GM19468 (cell line): ENCODE measurements at regions not wholly inside any gene's neighbourhood (a gene's known extent, or its start where the extent isn't known, plus 50 kb on each side); places are given as distances from the start of the nearest gene placed in this dataset.

Source experiments
- ATAC-seq: cut with Tn5 transposase; IDR thresholded peaks from one replicate; pipeline ENCODE4 v1.9.1; 2021; ENCODE audit warnings: mild to moderate bottlenecking, moderate library complexity, moderate number of reproducible peaks; ENCODE audit not compliant: unreplicated experiment; ENCODE audit errors: extremely low read depth

DNA sequence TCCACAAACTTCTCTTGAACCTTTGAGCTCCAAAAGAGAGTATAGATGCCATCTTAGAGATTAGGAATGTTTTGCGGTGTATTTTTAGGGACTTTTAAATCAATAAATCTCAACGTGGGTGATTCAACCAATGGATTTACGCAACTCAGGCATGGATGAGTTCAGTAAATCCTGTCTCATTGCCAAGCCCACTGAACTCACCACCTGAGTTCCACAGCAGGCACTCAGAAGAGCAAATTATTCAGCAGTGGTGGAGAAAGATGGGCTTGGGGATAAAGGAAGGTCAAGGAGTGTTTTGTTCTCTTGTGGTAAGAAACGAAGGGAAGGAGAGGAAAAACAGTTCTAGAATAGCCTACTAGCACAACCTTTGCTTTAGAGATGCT lies 68.7 kb upstream of the HMGA2 start:
- ATAC-seq, result no peak

DNA sequence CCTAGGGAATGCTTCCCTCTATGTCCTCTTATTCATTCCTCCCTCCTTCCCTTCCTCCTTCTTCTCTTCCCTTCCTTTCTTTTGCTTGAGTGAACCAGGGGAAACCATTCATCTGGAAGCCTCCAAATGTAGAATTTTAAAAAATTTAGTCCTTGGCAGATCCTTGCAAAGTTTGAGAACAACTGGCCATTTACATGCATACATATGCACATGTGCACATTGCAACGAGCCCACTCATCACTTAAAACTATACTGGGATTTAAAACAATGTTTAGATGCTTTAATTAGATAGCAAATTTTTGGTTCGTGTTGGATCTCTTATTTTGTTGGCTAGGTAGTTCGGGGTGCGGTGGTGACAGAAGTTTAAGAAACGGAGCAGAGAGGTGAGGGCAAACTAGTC lies 68.0 kb upstream of the HMGA2 start:
- no peak for ATAC-seq

DNA sequence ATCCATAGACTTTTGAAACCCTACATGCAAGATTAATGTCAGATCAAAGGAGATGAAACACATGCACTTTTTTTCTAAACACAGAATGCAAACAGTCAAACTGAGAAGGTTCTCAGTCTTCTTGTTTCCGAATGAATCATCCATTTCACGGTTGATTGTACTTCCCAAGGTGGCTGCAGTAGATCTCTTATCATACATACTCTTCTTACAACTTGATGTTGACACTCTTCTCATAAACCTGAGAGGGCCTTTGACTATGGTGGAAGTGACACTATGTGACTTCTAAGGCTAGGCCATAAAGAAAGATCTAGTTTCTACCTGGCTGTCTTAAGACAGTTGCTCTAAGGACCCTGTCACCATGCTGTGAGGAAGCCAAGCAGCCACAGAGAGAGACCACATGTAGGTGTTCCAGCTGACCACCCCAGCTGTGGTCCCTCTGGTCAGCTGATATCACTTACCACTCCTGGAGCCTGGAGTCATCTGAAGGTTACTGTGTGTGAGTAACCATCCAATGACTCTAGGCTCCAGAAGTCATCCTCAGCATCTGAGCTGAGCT lies 67.2 kb upstream of the HMGA2 start:
- peak; percentile 81 for ATAC-seq

DNA sequence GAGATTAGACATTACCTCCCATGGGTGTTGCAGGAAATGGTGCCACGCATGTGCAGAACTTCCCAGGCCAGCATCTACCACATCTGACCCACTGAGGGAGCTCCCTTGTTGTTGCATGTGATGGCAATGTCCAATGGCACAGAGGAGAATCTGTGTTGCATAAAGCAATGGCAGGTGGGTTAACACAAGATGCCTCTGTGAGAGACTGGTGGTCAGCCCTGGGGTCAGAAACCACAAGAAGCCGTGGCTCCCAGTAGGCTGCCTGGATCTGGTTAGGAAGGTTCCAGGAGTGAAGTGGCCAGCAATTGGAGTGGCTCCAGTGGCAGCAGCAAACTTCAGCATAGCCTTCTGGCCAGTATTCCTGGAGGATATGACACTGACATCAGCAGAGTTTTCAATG lies 65.9 kb upstream of the HMGA2 start:
- ATAC-seq, result no peak

DNA sequence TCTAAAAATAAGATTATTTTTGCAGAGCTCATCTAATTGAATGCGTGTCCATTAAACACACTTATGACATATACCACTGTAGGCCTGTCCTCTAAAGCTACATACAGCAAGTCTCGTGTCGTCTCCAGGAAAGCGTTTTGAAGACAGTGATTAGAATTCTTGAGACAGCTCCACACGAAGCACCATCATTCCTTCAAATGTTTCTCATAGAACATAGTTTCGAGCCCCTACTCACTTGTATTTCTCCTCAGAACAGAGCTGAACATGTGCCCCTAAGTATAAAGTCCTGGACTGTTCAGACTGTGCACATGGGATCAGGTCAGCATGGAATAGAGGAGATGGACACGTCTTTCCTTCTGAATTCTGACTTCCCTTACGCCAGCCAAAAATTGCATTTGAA lies 64.5 kb upstream of the HMGA2 start:
- ATAC-seq, result no peak

DNA sequence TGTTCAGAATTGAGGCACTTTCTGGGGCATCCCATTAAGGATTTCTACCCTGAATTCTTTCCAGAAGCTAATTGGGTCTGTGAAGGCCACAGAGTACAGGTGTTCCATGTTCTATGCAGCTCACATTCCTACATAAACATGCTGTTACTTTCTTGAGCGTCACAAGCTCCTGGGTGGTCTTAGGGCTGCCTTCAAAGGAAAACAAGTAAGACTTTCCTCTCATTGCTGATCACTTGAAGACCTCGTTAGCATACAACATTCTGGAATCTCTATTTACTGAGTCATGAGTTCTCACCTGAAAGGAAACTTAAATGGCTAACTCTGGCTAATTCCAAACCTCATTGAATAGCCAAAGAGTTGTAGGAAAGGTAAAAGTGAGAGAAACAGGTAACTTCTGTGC lies 63.0 kb upstream of the HMGA2 start:
- no peak for ATAC-seq

DNA sequence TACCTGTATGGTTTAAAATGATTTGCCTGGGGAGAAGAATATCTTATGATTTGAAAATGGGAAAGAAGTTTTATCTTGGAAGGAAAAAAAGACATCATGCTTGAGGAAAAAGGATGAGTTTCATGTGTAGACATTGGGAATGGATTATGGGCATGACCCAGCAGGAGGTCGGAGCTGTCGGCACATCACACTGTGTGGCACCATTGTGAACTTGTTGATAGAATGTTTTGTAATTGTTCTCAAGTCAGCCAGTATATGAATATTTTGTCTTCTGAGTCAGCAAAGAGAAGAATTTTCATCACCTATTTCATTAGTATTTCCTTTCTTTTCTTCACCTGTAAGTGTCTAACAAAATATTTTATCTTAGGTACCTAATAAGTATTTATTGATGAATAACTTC lies 60.0 kb upstream of the HMGA2 start:
- no peak for ATAC-seq

DNA sequence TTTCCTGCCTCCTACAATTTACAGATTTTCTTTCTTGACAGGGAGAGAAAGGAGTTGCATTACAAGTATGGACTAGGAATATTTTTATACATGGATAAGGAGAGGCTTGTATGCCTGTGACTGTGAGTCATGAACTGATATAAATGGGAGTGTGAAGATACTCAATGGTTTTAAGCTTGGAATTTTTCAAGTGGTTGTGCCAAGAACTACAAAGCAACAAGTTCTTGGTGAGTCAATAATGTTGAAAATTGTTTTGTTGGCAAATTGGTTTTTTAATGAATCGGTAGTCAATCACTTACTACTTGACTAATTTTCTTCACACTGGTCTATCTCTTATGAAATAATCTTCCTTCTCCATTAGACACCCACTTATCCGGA lies 58.9 kb upstream of the HMGA2 start:
- ATAC-seq, result no peak

DNA sequence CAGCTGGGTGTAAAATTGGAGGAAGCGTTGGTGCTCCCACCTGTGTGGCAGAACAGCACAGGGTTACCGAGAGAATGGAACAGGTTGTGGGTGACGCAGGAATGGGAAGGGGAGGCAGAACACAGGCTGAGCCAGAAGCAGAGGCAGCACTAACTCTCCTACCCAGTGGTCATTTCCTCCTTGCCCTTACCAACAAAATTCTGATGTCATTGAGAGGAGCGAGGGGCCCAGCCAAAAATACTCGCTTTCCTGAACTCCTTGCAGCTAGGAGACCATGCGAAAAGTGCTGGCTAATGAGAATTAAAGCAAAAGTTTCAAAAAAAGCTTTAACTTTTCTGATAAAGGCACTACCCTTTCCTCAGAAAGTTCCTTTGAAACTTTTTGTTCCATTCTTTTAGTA lies 54.4 kb upstream of the HMGA2 start:
- ATAC-seq, result no peak
